ENCODE measurements at regions not wholly inside any gene's neighbourhood (a gene's known extent, or its start where the extent isn't known, plus 50 kb on each side); places are given as distances from the start of the nearest gene placed in this dataset.

- no peak overlapping the region for H3K27ac ChIP-seq (ENCODE audit: extremely low read depth, low read depth, low read length)
- H3K4me1 ChIP-seq (ENCODE audit: control insufficient read depth, insufficient read depth, low read length), result no peaks in the 10 kb centered on the region
- H3K36me3 ChIP-seq (ENCODE audit: control insufficient read depth in 2 of 2, insufficient read depth in 1 of 2, low read length in 2 of 2), result no peaks in the 10 kb centered on the region
- H3K4me3 ChIP-seq (ENCODE audit: low read depth, low read length), result no peak overlapping the region
- ChIA-PET CTCF (interaction anchor here (0.7 kb wide), 1 partner anchor 52 kb away, joined by 3 read pairs; no protein-coding TSS in a partner anchor), POLR2A (no interaction called here)
- no peaks in the 10 kb centered on the region for H3K9me3 ChIP-seq (ENCODE audit: control insufficient read depth, insufficient read depth, low read depth, low read length)
- no peak for TF ChIP-seq HOXC10 (CRISPR knock-in tag; IDR thresholded peaks at IDR 0.05)
- TF ChIP-seq ZBTB49 (tag by site-specific recombination; IDR thresholded peaks at IDR 0.05; ENCODE audit: low read depth), result no peak
- TF ChIP-seq TRIM28 (IDR thresholded peaks at IDR 0.05; ENCODE audit: borderline replicate concordance, low read length), result no peak
- no peak for TF ChIP-seq ZNF26 (tag by site-specific recombination; IDR thresholded peaks at IDR 0.05)
- no peak for TF ChIP-seq SP3 (tag by site-specific recombination; IDR thresholded peaks at IDR 0.05)
- TF ChIP-seq ZNF518A (tag by site-specific recombination; conservative IDR thresholded peaks at IDR 0.05; ENCODE audit: low read depth), result no peak
- no peak for TF ChIP-seq ZNF274 (IDR thresholded peaks at IDR 0.05; ENCODE audit: low read length)
- no peak for TF ChIP-seq ZNF274 (tag by site-specific recombination; IDR thresholded peaks at IDR 0.05; ENCODE audit: borderline replicate concordance)
- no peak for TF ChIP-seq ZNF560 (tag by site-specific recombination; IDR thresholded peaks at IDR 0.05; ENCODE audit: borderline replicate concordance)
- no peak for TF ChIP-seq ZSCAN18 (tag by site-specific recombination; IDR thresholded peaks at IDR 0.05)
- no peak for TF ChIP-seq ZFP3 (tag by site-specific recombination; IDR thresholded peaks at IDR 0.05; ENCODE audit: low read depth)
- no peak for TF ChIP-seq ZNF792 (tag by site-specific recombination; IDR thresholded peaks at IDR 0.05)
- no peak for TF ChIP-seq ZNF654 (tag by site-specific recombination; IDR thresholded peaks at IDR 0.05; ENCODE audit: low read depth)
- no peak for TF ChIP-seq ZNF157 (tag by site-specific recombination; IDR thresholded peaks at IDR 0.05)
- TF ChIP-seq PRDM4 (tag by site-specific recombination; IDR thresholded peaks at IDR 0.05), result no peak
- TF ChIP-seq ZFP41 (tag by site-specific recombination; IDR thresholded peaks at IDR 0.05; ENCODE audit: borderline replicate concordance), result no peak
- TF ChIP-seq MEIS1 (CRISPR knock-in tag; IDR thresholded peaks at IDR 0.05; ENCODE audit: borderline replicate concordance), result no peak
Observed at GRCh38 chr3:153756816-153757215, 364.4 kb upstream of the ARHGEF26 start.

Measured in HEK293 (cell line).